ENCODE measurements at regions not wholly inside any gene's neighbourhood (a gene's known extent, or its start where the extent isn't known, plus 50 kb on each side); places are given as distances from the start of the nearest gene placed in this dataset.
A peak's percentile ranks its signal among the peaks of the same experiment; 100 is the strongest.

DNA sequence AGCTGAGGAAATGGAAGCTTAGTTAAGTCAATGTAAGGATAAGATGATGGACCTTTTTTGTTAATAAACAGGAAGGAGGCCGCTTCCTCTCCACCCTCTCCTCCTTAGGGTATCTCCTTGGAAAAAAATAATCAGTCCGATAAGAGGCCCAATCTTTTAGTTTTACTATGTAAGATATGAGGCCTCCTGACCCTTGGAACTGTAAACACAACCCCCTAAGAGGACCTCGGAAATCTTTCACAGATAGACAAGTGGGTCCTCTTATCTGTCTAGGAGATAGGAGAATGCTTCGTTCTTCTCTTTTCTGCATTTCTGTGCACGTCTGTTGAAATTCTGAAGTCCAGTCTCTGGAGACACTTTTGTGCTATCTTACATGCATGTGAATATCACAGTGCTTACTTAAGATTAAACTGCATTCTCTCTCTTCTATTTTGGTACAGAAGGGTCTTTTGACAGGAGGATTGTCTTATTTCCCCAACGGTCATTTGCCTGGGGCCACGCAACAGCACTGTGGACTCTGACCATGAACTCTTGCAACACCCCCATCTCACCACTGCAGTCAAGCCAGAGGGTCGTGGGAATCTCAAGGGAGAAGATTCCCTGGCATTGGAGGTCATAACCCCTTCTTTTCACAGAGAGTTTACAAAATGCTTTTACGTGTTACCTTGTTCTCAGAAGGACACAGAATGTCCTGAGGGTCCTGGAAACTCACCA is 313.0 kb upstream of the RTL1 start:
- Histone ChIP-seq H3K27me3 (ENCODE audit: low read depth) (no peaks in the 10 kb centered on the region), H3K36me3 (replicated peaks) (no peaks in the 10 kb centered on the region), H3K4me1 (no peaks in the 10 kb centered on the region), H3K4me3 (no peak overlapping the region), H3K9me3 (peaks cover 3% of the 10 kb centered on the region; the same call in 1 of the 2 replicates)
- DNase-seq (ENCODE audit: low spot score in 2 of 2) = peak in 1 of 2 experiments; percentile 2
- in situ Hi-C loops (cut with MboI; ENCODE audit: low sequenced_read_pairs) = no loop called here

DNA sequence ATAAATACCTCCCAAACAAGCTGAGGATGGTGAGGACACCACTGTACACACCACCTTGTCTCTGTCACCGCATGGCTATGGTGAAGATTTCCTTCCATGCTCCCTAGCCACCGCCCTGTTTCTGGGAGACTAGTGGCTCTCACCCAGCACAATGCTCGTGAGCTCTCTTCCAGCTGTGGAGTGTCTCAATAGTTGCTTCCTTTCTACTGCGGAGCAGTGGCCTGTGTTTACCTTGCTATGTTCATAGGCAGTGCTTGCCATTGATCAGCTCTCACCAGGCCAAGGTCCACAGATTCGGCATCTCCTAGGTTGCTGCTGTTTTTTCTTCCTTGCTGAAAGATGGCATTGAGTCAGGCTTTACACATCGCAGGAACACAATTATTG is 313.6 kb upstream of the RTL1 start:
- in situ Hi-C loops (cut with MboI; ENCODE audit: low sequenced_read_pairs) = no loop called here
- peaks cover 1% of the 10 kb centered on the region for H3K4me1 ChIP-seq
- DNase-seq (ENCODE audit: low spot score in 2 of 2) = no peak
- H3K9me3 ChIP-seq = peaks cover 3% of the 10 kb centered on the region; the same call in 1 of the 2 replicates
- no peak overlapping the region for H3K4me3 ChIP-seq
- H3K27me3 ChIP-seq (ENCODE audit: low read depth) = no peaks in the 10 kb centered on the region
- no peaks in the 10 kb centered on the region for H3K36me3 ChIP-seq (replicated peaks)

- H3K4me1 ChIP-seq = peaks cover 8% of the 10 kb centered on the region
- H3K4me3 ChIP-seq = no peak overlapping the region
- in situ Hi-C loops (cut with MboI; ENCODE audit: low sequenced_read_pairs) = no loop called here
- H3K9me3 ChIP-seq = peaks cover 3% of the 10 kb centered on the region; the same call in 1 of the 2 replicates
- DNase-seq (ENCODE audit: low spot score in 2 of 2) = no peak
- H3K36me3 ChIP-seq (replicated peaks) = no peaks in the 10 kb centered on the region
- H3K27me3 ChIP-seq (ENCODE audit: low read depth) = no peaks in the 10 kb centered on the region
These were observed 314.3 kb upstream of the RTL1 start for GRCh38 chr14:101217616-101218371.

DNA sequence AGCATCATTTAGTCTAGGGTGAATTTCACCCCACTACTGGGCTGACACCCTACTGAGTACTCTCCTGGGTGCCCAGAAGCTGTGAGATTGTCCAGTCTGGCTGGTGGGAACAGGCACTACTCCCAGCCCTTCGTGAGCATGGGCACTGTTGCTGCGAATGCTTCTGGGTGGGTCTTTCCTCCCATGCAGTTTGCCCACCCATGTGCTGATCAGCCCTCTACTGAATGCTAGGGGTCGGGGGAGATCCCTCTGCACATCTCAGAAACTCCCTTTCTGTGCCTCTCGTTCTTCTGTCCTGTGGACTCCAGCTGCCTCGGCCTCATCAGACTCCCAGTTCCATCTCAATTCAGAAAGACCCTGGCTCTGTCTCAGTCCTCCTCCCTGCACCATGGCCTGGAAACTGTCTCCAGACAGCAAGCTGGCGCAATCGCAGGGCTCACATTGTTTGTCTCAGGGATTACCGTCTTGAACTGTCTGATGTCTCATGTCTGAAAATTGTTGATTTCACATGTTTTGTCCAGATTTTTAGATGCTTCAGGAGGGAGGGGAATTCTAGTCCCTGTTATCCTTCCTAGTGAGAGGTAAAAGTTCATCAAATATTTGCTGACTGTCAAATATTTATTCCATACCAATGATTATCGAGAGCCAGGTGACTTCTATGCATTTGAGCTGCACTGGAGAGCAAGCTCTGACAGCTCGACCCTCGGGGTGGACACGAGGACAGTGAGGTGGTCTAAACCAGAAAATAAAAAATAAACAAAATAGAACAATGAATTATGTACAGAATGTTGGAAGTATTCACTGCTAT is 316.6 kb upstream of the RTL1 start:
- peaks cover 23% of the 10 kb centered on the region for H3K4me1 ChIP-seq
- H3K27me3 ChIP-seq (ENCODE audit: low read depth) = no peaks in the 10 kb centered on the region
- DNase-seq (ENCODE audit: low spot score in 2 of 2) = no peak
- in situ Hi-C loops (cut with MboI; ENCODE audit: low sequenced_read_pairs) = no loop called here
- H3K4me3 ChIP-seq = no peak overlapping the region
- peaks cover 2% of the 10 kb centered on the region; the same call in 1 of the 2 replicates for H3K9me3 ChIP-seq
- no peaks in the 10 kb centered on the region for H3K36me3 ChIP-seq (replicated peaks)

DNA sequence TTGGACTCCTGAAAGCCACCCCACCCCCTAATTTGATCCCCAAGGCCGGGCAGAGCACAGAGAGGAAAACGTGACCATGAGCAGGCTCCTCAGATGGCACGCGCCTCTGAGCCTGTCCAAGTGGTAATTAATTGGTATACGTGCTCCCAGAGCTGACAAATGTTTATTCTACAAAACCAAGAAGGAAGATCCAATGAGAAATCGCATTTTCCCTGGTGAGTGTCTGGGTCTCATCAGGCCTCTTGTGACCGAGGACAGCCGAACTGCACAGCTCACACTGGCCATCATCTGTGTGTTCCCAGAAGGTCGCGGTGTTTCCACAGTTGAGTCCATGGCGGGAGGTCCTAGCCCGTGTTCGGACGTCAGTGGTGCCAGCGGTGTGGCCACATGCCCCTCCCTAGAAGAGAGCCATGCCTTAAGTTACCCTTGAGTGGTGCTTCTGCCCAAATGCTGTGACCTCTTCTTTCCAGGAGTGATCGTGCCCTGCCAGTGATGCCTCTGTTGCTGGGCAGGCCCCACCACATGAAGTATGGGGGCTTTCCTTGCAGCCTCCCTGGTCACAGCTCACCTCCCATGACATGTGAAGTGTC is 317.5 kb upstream of the RTL1 start:
- H3K4me3 ChIP-seq = no peak overlapping the region
- H3K27me3 ChIP-seq (ENCODE audit: low read depth) = no peaks in the 10 kb centered on the region
- peaks cover 23% of the 10 kb centered on the region for H3K4me1 ChIP-seq
- H3K9me3 ChIP-seq = no peaks in the 10 kb centered on the region
- in situ Hi-C loops (cut with MboI; ENCODE audit: low sequenced_read_pairs) = no loop called here
- no peaks in the 10 kb centered on the region for H3K36me3 ChIP-seq (replicated peaks)
- DNase-seq (ENCODE audit: low spot score in 2 of 2) = no peak

- DNase-seq (ENCODE audit: low spot score in 2 of 2) = no peak
- no peaks in the 10 kb centered on the region for H3K9me3 ChIP-seq
- in situ Hi-C loops (cut with MboI; ENCODE audit: low sequenced_read_pairs) = no loop called here
- H3K4me1 ChIP-seq = peaks cover 23% of the 10 kb centered on the region
- no peak overlapping the region for H3K4me3 ChIP-seq
- no peaks in the 10 kb centered on the region for H3K27me3 ChIP-seq (ENCODE audit: low read depth)
- no peaks in the 10 kb centered on the region for H3K36me3 ChIP-seq (replicated peaks)
These were observed 318.1 kb upstream of the RTL1 start for GRCh38 chr14:101221549-101222160.

DNA sequence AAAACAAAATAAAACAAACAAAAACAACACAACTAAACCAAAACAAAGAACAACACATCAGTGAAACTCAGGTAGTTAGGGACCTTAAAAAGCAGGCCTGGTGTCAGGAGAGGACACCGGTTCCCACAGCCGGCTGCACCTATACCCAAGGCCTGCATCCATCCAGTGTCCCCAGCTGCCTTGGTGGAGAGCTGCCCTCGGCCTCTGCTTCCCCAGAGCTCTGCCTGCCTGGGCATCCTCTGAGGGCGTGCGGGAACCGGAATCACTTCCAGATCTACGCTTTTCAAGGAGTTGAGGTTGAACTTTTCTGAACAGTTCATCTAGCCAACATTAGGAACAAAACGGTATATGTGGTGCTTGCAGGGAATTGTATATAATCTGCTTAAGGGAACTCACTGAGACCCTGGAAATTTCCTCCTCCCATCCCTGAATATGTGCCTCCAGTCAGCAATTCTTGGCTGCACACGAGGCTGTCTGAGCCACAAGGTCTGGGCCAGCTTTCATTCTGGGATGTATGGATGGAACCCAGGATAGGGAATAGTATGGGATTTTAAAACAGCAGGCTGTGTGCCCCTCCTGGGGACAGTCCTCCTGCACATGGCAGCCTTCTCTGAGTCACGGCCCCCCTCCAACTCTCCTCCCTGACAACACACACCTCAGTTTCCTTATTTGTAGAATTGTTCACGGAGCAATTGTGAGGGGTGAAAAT is 319.0 kb upstream of the RTL1 start:
- Histone ChIP-seq H3K9me3 (no peaks in the 10 kb centered on the region), H3K4me1 (peaks cover 23% of the 10 kb centered on the region), H3K36me3 (replicated peaks) (no peaks in the 10 kb centered on the region), H3K4me3 (no peak overlapping the region), H3K27me3 (ENCODE audit: low read depth) (no peaks in the 10 kb centered on the region)
- in situ Hi-C loops (cut with MboI; ENCODE audit: low sequenced_read_pairs) = no loop called here
- DNase-seq (ENCODE audit: low spot score in 2 of 2) = peak in 1 of 2 experiments; percentile 59

DNA sequence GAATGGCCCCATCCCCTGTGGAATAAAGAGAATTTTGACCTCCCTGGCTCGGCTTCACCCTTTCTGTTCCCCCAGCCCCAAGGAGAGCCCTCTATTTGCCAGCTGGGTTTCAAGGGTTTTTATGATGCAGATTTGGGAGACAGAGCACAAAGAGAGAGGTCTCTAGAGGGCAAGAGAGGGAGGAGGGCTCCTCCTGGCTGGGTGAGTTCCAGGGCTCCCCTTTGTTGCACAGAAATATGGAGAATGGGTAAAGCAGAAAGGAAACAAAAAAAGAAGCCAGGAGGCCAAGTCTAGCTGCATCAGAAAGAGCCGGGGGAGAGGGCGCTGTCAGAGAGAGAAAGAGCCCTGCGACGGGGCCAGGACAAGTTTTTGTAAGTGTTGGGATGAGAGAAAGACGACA is 319.6 kb upstream of the RTL1 start:
- Histone ChIP-seq H3K4me1 (peaks cover 23% of the 10 kb centered on the region), H3K4me3 (no peak overlapping the region), H3K9me3 (no peaks in the 10 kb centered on the region), H3K36me3 (replicated peaks) (no peaks in the 10 kb centered on the region), H3K27me3 (ENCODE audit: low read depth) (no peaks in the 10 kb centered on the region)
- in situ Hi-C loops (cut with MboI; ENCODE audit: low sequenced_read_pairs) = no loop called here
- peak; percentile 86 to 93 for DNase-seq (ENCODE audit: low spot score in 2 of 2)

- H3K4me3 ChIP-seq = no peak overlapping the region
- H3K9me3 ChIP-seq = no peaks in the 10 kb centered on the region
- H3K27me3 ChIP-seq (ENCODE audit: low read depth) = no peaks in the 10 kb centered on the region
- H3K4me1 ChIP-seq = peaks cover 23% of the 10 kb centered on the region
- no peaks in the 10 kb centered on the region for H3K36me3 ChIP-seq (replicated peaks)
- in situ Hi-C loops (cut with MboI; ENCODE audit: low sequenced_read_pairs) = no loop called here
- no peak for DNase-seq (ENCODE audit: low spot score in 2 of 2)
These were observed 320.1 kb upstream of the RTL1 start for GRCh38 chr14:101223561-101224162.

- Histone ChIP-seq H3K9me3 (no peaks in the 10 kb centered on the region), H3K4me1 (peaks cover 23% of the 10 kb centered on the region)
- in situ Hi-C loops (cut with MboI; ENCODE audit: low sequenced_read_pairs) = no loop called here
These were observed 321.0 kb upstream of the RTL1 start for GRCh38 chr14:101224356-101225156.

GRCh38 chr14:101225157-101226152 is 321.9 kb upstream of the RTL1 start:
- H3K36me3 ChIP-seq (replicated peaks) = no peaks in the 10 kb centered on the region
- in situ Hi-C loops (cut with MboI; ENCODE audit: low sequenced_read_pairs) = no loop called here
- H3K27me3 ChIP-seq (ENCODE audit: low read depth) = no peaks in the 10 kb centered on the region
- DNase-seq (ENCODE audit: low spot score in 2 of 2) = no peak
- no peak overlapping the region for H3K4me3 ChIP-seq
- no peaks in the 10 kb centered on the region for H3K9me3 ChIP-seq
- H3K4me1 ChIP-seq = peaks cover 23% of the 10 kb centered on the region

More at GRCh38 chr14:101224356-101225156, 321.0 kb upstream of the RTL1 start:
- Histone ChIP-seq H3K4me3 (no peak overlapping the region), H3K27me3 (ENCODE audit: low read depth) (no peaks in the 10 kb centered on the region), H3K36me3 (replicated peaks) (no peaks in the 10 kb centered on the region)
- DNase-seq (ENCODE audit: low spot score in 2 of 2) = no peak
